GM18498 (cell line): ENCODE measurements at regions not wholly inside any gene's neighbourhood (a gene's known extent, or its start where the extent isn't known, plus 50 kb on each side); places are given as distances from the start of the nearest gene placed in this dataset.

Experiments
- ATAC-seq: cut with Tn5 transposase; IDR thresholded peaks from one replicate; pipeline ENCODE4 v1.9.1; 2021; ENCODE audit warnings: mild to moderate bottlenecking, moderate library complexity; ENCODE audit not compliant: unreplicated experiment

DNA sequence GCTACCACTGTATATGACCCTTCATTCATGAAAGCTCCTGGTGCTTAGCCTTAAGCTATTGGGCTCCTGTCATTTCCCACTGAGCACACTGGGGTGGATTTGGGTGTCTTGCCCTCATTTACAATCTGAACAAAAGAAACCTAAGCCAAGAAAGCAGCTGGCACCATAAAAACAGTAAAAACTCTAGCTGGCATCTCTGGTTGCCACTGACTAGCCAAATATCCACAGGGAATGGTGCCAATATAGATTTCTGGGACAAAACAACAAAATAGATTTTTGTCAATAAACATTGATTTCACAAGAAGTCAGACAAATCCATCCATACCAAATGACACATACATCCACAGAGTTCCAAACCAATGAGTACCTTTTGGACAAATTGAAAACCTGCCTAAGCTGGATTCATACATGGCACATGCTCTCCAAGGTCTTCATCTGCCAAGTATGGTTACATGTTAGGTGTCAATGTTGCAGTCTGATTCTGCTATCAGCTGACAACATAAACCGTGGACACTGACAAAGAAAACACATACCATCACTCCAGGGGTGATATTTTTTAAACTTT is 1081.5 kb upstream of the ZEB2 start:
- ATAC-seq = no peak

DNA sequence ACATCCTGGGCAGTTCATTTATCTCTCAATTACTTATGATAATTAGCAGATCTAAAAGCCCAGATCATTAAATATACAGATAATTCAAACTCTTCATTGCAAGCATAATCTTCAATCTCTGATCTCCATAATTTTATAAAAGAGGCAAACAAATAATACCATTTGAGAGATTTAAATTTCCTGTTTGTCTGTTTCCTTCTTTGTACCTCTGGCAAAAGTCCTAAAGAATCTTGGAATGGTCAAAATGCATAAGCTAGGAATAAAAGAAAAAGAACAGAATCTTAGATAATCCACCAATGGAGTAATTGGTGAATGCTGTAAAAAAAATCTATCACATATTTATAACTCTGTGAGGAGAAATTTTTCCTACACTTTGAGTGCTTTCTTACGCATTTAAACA is 1080.9 kb upstream of the ZEB2 start:
- no peak for ATAC-seq

DNA sequence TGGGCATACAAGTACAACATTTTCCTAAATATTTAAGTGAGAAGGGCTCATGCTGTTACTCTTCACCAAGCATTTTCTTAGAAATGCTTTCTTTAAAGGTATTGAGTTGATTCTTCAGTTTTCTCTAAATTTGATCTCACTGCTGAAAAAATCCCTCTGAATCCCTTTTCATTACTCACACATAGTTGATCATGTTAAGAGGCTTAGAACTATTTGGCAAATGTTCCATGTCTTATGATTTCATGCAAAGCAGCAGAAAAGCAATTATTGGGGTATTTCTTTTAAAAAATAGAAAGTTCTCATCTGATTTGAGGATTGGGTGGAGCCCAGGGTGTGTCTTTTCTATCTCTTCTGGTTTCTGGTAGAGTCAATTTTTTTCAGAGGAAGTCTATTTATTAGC is 1079.8 kb upstream of the ZEB2 start:
- ATAC-seq = no peak

DNA sequence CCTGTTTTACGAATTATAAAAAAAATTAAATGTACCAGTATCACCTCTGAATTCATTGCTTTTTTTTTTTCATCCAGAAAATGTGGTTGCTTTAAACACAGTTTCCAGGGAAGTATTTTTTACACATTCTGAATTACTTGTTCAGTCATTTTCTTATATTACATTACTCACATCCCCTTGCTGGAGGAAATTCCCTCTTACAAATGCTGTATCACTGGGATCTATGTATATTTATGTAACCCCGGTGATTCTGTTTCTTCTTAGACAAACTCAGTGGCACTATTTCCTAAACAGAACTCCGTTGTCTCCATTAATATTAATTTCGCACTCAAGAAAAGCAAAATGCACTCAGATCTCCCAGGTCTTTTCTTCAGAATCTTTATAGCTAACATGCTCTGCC is 1078.5 kb upstream of the ZEB2 start:
- ATAC-seq = no peak

DNA sequence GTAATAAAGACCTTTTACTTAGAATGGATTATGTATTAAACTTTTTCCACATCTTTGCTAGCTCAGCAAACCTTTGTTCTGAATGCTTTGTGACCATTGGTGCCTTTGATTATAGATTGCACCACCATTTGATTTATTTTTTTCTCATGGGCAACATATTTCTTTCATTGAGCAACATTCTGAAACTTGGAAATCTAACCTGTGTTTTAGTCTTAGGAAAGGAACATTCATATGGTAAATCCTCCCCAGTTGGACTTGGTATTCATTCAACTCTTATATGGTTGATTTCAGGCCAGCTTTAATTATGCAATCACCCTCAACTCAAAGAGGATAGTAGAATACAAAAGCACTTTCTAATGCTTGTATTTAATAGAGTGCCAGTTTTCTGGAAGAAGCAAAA is 1077.9 kb upstream of the ZEB2 start:
- no peak for ATAC-seq

DNA sequence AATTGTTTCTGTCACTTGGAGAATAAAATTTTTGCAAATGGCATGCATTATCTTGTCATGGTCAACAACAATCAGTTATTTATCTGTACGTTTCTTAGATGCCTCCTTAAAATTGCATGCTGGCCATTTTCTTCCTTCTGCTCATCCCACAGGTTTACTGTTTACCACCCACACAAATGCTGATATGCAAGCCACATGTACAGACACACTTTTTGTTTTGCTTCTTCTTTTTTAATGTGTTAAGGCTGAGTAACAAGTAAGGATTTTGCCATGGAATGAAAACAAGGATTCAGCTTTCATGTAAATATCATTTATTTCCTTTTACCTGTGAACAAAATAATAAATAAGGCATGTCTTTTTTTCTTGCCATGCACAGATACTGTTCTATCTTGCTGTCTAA is 1077.1 kb upstream of the ZEB2 start:
- peak; percentile 32 for ATAC-seq

DNA sequence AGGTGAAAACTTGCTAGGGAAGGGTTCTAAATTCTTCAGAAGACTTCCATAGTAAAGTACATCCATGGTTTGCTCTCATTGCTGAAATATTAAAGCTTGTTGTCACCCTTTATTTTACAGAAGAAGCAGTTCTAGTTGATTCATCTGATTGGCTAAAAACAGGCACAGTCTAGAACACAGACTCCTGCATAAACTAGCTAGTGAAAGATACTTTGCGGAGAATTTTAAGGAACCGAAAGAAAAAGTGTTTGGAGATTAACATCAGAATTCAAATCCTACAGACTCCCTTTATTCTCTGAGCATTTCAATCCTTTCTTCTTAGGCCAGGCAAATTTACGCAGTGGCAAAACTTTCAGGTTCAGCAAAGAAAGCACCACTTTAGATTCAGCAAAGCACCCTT is 1076.5 kb upstream of the ZEB2 start:
- ATAC-seq = no peak

DNA sequence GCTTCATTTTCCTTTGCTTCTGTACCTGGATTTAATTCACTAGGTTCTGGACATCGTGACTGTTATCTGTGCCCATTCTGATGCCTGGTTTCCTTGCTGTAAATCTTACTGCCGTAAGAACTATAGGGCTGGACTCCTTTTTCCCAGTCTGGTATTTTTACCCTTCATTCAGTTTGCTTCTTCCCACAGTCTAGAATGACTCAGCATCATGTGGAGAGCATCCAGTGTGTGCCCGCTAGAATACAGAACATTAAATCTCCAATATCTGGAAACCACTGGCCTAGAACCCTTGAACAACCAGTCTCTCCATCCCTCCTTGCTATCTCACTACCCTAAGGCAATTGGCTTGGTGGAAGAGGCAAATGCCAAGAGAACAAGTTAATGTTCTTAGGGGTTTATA is 1075.4 kb upstream of the ZEB2 start:
- no peak for ATAC-seq

DNA sequence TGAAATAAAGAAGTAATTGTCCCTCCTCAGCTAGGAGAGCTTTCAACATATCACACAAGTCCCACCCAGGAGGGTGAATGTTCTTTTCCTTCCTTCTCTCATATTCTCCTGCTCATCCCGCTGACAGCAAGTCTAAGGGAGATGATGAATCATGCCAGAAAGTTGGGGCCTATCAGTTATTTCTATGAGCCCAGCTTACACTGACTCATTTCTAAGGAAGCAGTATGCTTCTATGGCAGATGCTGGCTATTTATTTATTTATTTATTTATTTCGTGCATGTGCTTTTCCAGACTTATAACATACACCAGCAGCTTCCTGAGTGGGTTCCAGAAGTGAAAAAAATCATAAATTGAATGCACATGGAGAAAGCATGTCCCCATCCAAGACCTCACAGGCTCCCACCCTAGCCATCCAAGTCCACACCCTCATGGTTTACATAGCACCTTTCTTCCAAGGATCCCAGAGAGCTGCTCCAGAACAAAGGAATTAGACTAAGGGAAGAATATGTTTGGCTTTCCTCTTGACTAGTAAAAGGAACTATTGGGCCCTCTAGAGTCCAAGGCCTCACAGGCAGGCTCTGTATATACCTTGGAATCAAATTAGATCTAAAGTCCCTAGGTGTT is 1074.2 kb upstream of the ZEB2 start:
- ATAC-seq = no peak

DNA sequence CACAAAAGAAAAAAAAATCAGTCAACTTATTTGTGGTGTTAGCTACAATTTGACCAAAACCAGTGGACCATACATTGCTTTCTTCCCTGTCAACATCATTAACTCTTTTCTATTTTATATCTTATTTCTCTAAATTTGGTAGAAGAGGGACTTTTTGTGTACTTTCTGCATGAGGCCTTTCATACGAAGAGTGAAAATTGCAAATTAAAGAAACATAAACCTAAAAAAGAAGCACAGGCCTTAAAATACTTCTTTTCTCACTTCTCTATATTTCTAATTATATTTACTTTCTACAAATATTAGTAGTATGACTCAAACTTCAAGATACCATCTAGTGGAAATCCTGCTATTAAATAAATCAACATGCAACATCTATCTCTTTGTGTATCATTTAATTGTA is 1073.4 kb upstream of the ZEB2 start:
- peak; percentile 54 for ATAC-seq

DNA sequence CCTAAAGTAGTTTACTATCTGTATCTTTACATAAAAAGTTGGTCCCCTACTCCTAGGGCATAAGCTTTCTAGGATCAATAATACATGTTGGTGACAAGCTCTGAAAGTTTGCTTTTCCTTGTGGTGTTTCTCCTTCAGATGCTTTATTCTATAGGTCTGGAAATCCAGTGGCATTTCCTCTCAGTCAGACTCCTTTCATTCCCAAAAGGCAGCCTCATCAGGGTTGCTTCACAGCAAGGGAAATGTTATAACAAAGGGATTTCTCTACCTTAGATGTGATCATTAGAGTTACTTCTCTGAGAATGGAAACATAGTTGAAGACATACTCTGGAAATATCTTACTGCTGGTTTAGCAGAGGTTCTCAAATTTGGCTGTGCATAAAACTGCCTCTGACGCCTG is 1072.4 kb upstream of the ZEB2 start:
- no peak for ATAC-seq

DNA sequence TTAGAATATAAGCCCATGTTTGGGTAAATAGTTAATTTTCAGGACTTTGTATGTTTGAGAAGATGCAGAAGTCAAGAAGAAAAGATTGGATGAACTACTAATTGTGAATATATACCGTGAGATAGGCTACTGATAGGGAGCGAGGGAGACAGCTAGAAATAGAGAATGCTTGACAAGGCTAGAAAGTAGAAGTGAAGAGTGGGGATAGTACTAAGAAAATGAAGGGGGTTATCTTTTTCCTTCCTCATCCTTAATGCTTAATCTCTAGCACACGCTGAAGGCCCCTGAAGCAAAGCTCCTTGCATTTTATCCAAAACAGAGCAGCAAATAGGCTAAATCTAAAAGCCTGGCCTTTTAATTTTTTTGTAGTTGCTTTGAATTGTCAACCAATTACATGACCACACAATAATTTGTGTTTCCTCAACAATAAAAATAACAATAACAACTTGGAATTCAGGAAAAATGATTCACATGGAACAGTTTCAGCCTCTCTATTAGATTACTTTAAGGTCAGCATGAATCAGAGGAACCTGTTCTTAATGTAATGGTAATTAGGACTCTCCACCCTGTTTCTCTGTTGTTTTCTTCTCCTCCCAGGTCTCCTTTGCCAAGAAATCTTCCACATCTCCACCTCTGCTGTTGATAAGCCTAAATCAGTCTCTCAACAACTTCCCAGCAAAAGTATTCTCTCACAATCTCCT is 1071.3 kb upstream of the ZEB2 start:
- ATAC-seq = no peak

DNA sequence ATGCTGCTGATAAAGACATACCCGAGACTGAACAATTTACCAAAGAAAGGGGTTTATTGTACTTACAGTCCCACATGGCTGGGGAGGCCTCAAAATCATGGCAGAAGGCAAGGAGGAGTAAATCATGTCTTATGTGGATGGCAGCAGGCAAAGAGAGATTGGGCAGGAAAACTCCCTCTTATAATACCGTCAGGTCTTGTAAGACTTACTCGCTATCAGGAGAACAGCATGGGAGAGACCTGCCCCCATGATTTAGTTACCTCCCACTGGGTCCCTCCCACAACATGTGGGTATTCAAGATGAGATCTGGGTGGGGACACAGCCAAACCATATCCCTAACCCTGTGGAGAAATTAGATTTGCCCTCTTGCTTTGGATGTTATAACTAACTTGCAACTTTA is 1068.0 kb upstream of the ZEB2 start:
- no peak for ATAC-seq

DNA sequence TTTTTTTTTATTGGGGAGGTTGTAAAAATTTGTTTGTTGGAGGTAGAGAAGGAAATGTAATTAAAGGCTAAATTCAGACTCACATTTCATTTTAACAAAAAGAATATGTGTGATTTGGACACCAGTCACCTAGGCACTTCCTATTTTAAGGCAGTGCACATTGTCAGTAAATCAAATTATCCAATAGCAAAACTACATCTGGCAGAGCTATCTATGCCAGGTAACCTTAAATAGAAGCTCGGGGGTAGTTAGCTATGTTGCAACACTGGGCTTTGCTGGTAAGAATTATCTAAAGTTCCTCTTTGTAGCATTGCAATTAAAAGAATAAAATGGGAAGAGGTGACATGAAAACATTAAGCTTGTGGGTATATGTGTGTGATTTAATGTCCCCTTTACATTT is 1064.4 kb upstream of the ZEB2 start:
- ATAC-seq = no peak

DNA sequence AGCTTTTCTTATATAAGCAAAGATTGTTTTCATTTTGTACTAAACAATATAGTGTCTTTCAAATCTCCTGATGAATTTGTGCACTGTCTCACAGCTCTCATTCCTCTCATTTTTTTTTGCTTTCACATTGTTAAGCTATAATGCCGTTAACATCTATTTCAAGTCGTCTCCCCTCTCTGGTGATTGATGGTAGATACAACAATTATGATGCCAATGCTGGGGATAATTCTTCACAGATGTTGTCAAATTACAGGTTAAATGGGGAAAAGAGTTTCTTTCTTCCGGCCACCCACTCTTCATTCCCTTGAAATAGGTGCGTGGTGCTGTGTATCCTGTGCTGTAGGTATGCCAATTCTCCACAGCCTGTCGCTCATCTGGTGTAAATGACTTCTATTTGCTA is 1053.7 kb upstream of the ZEB2 start:
- no peak for ATAC-seq

DNA sequence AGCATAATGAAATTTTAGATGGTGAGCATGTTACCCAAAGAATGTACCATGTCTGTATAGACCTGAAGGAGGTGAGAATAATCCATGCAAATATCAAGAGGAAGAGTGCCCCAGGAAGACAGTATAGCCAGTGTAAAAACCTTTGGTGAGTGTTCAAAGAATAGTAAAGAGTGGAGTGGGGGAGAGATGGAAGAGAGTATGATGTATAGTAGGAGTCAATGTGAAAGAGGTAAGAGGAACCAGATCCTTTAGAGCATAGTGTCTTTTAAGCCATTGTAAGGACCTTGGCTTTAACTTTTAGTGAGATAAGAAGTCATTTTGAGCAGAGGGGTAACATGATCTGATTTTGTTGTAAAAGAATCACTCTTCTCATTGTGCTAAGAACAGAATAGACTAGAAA is 1052.3 kb upstream of the ZEB2 start:
- ATAC-seq = no peak

DNA sequence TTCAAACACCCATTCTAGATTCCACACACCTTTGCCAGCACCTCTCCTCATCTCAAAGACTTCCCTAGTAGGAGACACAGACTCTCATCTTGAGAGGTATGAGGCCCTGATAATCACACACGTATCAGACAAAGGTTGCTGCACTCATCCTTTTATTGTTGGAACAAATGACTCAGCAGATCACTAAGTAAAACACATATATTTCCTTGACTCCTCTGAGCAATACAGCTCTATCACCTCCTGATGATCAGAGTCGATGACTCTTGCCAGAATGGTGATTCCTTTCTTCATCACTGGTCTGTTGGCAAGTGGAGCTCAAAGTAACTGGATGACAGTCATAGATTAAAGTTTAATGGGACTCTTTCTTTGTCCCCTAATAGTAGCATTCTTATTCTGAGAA is 1049.2 kb upstream of the ZEB2 start:
- no peak for ATAC-seq

DNA sequence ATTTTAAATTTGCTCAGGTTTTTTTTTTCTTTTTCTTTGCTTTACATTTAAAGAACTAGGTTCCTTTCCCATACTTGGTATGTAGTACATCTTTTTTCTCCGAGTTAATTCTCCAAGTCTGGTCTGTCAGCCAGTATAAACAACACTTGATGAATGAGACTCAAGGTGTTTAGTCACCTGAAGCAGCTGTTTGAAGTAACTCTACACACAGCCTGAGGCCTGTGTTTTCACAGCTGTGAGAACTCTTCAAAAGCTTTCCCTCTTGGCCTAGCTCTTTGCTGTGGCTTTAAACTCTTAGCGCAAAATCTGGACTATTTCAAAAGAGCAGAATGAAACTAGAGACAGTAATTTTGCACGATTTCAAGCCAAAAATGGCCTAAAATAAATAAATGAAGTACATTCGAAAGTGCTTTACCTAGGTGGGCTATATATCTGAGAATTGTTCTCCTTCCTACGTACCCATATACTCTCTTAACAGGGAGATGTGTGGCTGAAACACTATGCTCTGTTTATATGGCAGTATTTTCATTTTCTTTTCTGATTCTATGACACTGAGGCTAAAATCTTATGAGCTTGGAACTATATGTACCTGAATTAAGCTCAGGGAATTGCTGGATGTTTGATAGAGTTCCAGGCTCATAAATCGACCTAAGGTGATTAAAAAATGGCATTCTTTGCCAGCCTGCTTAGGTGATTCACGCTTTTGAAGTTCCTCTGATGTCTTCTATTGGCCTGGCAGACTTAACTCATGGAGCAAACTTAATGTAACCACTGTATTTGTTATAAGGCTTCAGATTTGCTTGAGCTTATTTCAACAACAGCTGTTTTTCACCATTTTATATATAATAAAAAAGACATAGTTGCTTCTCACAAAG is 1044.1 kb upstream of the ZEB2 start:
- no peak for ATAC-seq

DNA sequence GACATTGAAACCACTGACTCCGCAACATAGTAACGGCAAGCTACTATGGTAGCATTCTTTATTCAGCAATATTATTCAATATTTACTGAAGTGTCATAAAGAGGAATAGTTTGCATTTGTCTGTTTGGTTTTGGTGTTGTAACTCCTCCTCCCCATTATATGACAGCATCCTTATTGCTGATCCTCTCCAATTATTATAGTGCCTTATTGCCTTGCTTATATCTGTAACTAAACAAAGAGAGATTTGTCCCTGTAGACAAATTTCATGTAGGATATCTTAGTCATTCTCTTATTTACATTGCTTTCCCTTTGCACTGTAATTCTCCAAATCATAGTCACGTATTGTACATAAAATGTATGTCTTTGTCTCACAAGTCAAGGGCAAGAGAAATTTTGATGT is 1041.2 kb upstream of the ZEB2 start:
- ATAC-seq = no peak

DNA sequence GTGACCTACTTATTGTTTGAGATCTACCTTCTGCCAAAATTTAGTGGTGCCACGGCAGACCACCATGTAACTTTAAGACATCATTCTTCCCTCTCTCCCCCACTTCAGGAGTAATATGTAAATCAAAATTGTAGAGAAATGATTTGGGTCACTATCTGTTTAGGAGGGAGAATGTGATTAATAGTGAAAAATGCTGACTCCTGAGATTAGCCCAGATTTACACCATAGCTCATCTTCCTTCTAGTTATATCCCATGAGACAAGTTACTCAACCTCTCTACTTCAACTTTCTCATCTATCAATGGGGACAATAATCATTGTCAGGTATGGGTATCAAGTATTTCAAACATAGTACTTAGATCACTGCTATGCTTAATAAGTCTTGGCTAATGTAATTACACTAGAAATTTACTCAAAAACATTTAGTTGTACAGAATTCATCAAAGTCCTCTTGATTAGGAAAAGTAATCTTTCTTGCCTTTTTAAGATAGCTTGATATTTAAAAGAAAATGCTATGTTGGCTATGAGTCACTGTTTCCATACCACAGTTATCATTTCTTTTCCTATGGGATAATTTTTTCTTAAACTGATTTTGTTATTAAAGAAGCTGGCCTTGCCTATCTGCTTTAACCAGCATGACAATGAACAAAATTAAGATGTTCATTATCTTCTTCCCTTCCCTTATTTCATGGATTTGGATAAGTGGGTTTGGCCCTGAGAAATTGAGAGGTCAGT is 1038.9 kb upstream of the ZEB2 start:
- no peak for ATAC-seq

DNA sequence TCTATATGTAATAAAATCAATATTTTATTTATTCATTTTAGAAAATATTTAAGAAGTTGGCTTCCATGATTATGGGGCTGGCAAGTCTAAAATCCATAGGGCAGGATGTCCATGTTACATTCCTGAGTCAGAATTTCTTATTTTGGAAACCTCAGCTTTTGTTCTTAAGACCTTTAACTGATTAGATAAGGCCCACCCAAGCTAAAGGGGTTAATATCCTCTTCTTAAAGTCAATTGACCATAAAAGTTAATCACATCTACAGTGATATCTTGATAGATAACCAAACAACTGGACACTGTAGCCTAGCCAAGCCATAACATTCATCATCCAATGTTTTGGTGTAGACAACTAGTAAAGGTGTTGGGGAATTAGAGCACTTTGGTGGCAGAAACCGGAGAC is 1035.4 kb upstream of the ZEB2 start:
- ATAC-seq = no peak
